NCI-H1694 (cell line): ENCODE measurements at regions not wholly inside any gene's neighbourhood (a gene's known extent, or its start where the extent isn't known, plus 50 kb on each side); places are given as distances from the start of the nearest gene placed in this dataset.
A peak's percentile ranks its signal among the peaks of the same experiment; 100 is the strongest.
"Not testable (repeated sequence)": the region's sequence is repeated elsewhere in the genome, so short reads cannot be mapped to it uniquely, and the experiment has no call there.

Source experiments
- DNase-seq: peaks from one replicate; lab custom pipeline; 2025; lab: John Stamatoyannopoulos, UW

- DNase-seq: no peak
Observed at GRCh38 chr3:137300703-137301102, 342.9 kb downstream of the IL20RB start.

- DNase-seq: no peak
Observed at GRCh38 chr3:137304313-137305056, 346.7 kb downstream of the IL20RB start.

GRCh38 chr3:137324114-137324513, 366.3 kb downstream of the IL20RB start:
- DNase-seq: no peak

GRCh38 chr3:137325170-137325569, 367.4 kb downstream of the IL20RB start:
- no peak for DNase-seq

- DNase-seq: no peak
Observed at GRCh38 chr3:137325934-137326333, 368.2 kb downstream of the IL20RB start.

GRCh38 chr3:137329594-137329993, 371.8 kb downstream of the IL20RB start:
- DNase-seq: no peak

GRCh38 chr3:137330246-137330645, 372.5 kb downstream of the IL20RB start:
- DNase-seq: no peak

- DNase-seq: no peak
Observed at GRCh38 chr3:137332297-137332696, 374.5 kb downstream of the IL20RB start.

GRCh38 chr3:137335478-137335877, 377.7 kb downstream of the IL20RB start:
- no peak for DNase-seq

- DNase-seq: not testable (repeated sequence)
Observed at GRCh38 chr3:137338400-137338799, 380.6 kb downstream of the IL20RB start.

GRCh38 chr3:137343283-137343682, 385.5 kb downstream of the IL20RB start:
- DNase-seq: no peak

- DNase-seq: no peak
Observed at GRCh38 chr3:137347132-137347531, 389.3 kb downstream of the IL20RB start.

GRCh38 chr3:137347817-137348368, 390.1 kb downstream of the IL20RB start:
- no peak for DNase-seq

GRCh38 chr3:137348936-137349335, 391.2 kb downstream of the IL20RB start:
- peak; percentile 91 for DNase-seq

GRCh38 chr3:137349557-137350348, 392.0 kb downstream of the IL20RB start:
- peak; percentile 44 for DNase-seq

GRCh38 chr3:137360531-137361201, 402.9 kb downstream of the IL20RB start:
- DNase-seq: no peak

- DNase-seq: no peak
Observed at GRCh38 chr3:137382005-137382594, 382.0 kb upstream of the SOX14 start.

- no peak for DNase-seq
Observed at GRCh38 chr3:137385922-137386321, 378.2 kb upstream of the SOX14 start.

GRCh38 chr3:137409584-137409983, 354.5 kb upstream of the SOX14 start:
- no peak for DNase-seq

- DNase-seq: no peak
Observed at GRCh38 chr3:137410028-137410427, 354.1 kb upstream of the SOX14 start.

- no peak for DNase-seq
Observed at GRCh38 chr3:137420198-137420995, 343.7 kb upstream of the SOX14 start.
